ENCODE measurements at regions not wholly inside any gene's neighbourhood (a gene's known extent, or its start where the extent isn't known, plus 50 kb on each side); places are given as distances from the start of the nearest gene placed in this dataset.

DNA sequence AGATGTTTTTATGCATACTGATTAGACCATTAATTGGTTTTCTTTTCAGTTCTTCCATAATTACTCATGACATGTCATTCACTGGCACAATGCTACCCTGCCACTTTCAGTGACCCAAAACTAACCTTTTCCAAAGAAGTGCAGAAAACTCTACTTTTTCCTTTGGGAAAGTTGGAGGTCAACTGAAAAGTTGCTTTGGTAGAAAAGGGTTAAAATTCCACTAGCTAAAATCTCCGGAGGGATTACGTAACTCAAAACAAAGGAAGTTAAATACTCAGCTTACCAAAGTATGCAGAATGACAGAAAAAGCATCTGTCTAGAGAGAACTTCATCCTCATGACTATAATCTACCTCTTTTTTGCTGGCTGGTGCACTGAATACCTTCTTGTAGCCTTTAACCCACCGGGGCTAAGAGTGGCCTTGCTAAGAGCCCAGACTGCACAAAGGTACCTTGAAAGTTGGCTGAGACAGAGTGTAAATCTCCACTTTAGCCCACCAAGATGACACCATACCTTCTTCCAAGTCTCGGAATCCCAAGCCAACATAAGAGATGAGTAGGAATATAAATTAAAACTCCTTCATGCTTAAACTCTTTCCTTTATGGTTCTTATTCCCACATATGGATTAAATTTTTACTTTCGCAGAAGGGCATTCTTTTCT is 1099.5 kb upstream of the INTU start:
- TF ChIP-seq, protein P1, sequence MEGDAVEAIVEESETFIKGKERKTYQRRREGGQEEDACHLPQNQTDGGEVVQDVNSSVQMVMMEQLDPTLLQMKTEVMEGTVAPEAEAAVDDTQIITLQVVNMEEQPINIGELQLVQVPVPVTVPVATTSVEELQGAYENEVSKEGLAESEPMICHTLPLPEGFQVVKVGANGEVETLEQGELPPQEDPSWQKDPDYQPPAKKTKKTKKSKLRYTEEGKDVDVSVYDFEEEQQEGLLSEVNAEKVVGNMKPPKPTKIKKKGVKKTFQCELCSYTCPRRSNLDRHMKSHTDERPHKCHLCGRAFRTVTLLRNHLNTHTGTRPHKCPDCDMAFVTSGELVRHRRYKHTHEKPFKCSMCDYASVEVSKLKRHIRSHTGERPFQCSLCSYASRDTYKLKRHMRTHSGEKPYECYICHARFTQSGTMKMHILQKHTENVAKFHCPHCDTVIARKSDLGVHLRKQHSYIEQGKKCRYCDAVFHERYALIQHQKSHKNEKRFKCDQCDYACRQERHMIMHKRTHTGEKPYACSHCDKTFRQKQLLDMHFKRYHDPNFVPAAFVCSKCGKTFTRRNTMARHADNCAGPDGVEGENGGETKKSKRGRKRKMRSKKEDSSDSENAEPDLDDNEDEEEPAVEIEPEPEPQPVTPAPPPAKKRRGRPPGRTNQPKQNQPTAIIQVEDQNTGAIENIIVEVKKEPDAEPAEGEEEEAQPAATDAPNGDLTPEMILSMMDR (IDR thresholded peaks at IDR 0.05), result no peak
- no peak for TF ChIP-seq POLR2A (IDR thresholded peaks at IDR 0.05)
